HEK293 (cell line): ENCODE measurements at regions not wholly inside any gene's neighbourhood (a gene's known extent, or its start where the extent isn't known, plus 50 kb on each side); places are given as distances from the start of the nearest gene placed in this dataset.

Source experiments
- CTCF ChIA-PET: fragments of 350-600 bp; formaldehyde crosslinking; extraction: SDS; loops from one replicate; lab custom pipeline; 2021; ENCODE audit warnings: antibody characterized with exemption; lab: Yijun Ruan, JAX
- POLR2A ChIA-PET: fragments of 300-600 bp; formaldehyde crosslinking; extraction: SDS; loops from one replicate; lab custom pipeline; 2020; ENCODE audit warnings: antibody characterized with exemption, inconsistent platforms; lab: Yijun Ruan, JAX
- H3K27ac ChIP-seq: fragments of 200-500 bp; sonication (Bioruptor generic); 2 replicates; pipeline ENCODE4 v1.5.1; 2014; ENCODE audit warnings: low read depth, low read length, control low read depth, inconsistent platforms; ENCODE audit errors: extremely low read depth
- H3K36me3 ChIP-seq, 2 experiments: fragments of 200-500 bp in 1 of 2; sonication (Bioruptor generic) in 1 of 2; 1 replicate in 1 of 2; 2 replicates in 1 of 2; pipeline ENCODE4 v1.5.1; 2014 to 2017; ENCODE audit warnings: inconsistent platforms in 2 of 2, low read length in 2 of 2; ENCODE audit not compliant: control insufficient read depth in 2 of 2, insufficient read depth in 1 of 2
- H3K4me1 ChIP-seq: fragments of 200-500 bp; sonication (Bioruptor generic); 2 replicates; pipeline ENCODE4 v1.5.1; 2014; ENCODE audit warnings: mild to moderate bottlenecking, low read length, inconsistent platforms; ENCODE audit not compliant: control insufficient read depth, insufficient read depth
- H3K4me3 ChIP-seq: 2 replicates; pipeline ENCODE4 v1.5.1; 2011; ENCODE audit warnings: low read depth, mild to moderate bottlenecking, control low read depth, low read length, moderate library complexity
- H3K9me3 ChIP-seq: fragments of 200-500 bp; sonication (Bioruptor generic); 2 replicates; pipeline ENCODE4 v1.5.1; 2014; ENCODE audit warnings: low read depth, low read length, inconsistent platforms; ENCODE audit not compliant: control insufficient read depth, insufficient read depth
- KLF1 ChIP-seq: fragments of 450-650 bp; formaldehyde crosslinking; IDR thresholded peaks from 2 replicates; pipeline ENCODE4 v1.5.1; 2016; ENCODE audit warnings: missing biosample characterization, missing genetic modification characterization
- KLF17 ChIP-seq: fragments of 450-650 bp; formaldehyde crosslinking; IDR thresholded peaks from 2 replicates; pipeline ENCODE4 v1.5.1; 2016; ENCODE audit warnings: missing biosample characterization, missing genetic modification characterization
- SP3 ChIP-seq: fragments of 450-650 bp; formaldehyde crosslinking; IDR thresholded peaks from 2 replicates; pipeline ENCODE4 v1.5.1; 2016; ENCODE audit warnings: missing biosample characterization, missing genetic modification characterization
- SP7 ChIP-seq: fragments of 450-650 bp; formaldehyde crosslinking; IDR thresholded peaks from 2 replicates; pipeline ENCODE4 v1.5.1; 2016; ENCODE audit warnings: missing biosample characterization, missing genetic modification characterization
- YY2 ChIP-seq: fragments of 450-650 bp; formaldehyde crosslinking; IDR thresholded peaks from 2 replicates; pipeline ENCODE4 v1.5.1; 2016; ENCODE audit warnings: missing biosample characterization, missing genetic modification characterization
- ZNF37A ChIP-seq: fragments of 450-650 bp; IDR thresholded peaks from 2 replicates; pipeline ENCODE4 v1.5.1; 2018; ENCODE audit warnings: missing biosample characterization, missing genetic modification characterization
- ZNF423 ChIP-seq: fragments of 450-650 bp; formaldehyde crosslinking; IDR thresholded peaks from 2 replicates; pipeline ENCODE4 v1.5.1; 2016; ENCODE audit warnings: missing biosample characterization, missing genetic modification characterization
- ZNF510 ChIP-seq: fragments of 450-650 bp; formaldehyde crosslinking; IDR thresholded peaks from 2 replicates; pipeline ENCODE4 v1.5.1; 2018; ENCODE audit warnings: mild to moderate bottlenecking, missing genetic modification characterization, missing biosample characterization; ENCODE audit not compliant: insufficient replicate concordance
- ZNF585B ChIP-seq: fragments of 450-650 bp; formaldehyde crosslinking; IDR thresholded peaks from 2 replicates; pipeline ENCODE4 v1.5.1; 2016; ENCODE audit warnings: missing biosample characterization, missing genetic modification characterization
- ZNF624 ChIP-seq: fragments of 450-650 bp; formaldehyde crosslinking; IDR thresholded peaks from 2 replicates; pipeline ENCODE4 v1.5.1; 2017; ENCODE audit warnings: missing biosample characterization, missing genetic modification characterization
- ZNF785 ChIP-seq: fragments of 450-650 bp; formaldehyde crosslinking; IDR thresholded peaks from 2 replicates; pipeline ENCODE4 v1.5.1; 2016; ENCODE audit warnings: missing biosample characterization, missing genetic modification characterization
- ZNF837 ChIP-seq: fragments of 450-650 bp; formaldehyde crosslinking; IDR thresholded peaks from 2 replicates; pipeline ENCODE4 v1.5.1; 2016; ENCODE audit warnings: missing biosample characterization, missing genetic modification characterization
- TF ChIP-seq, protein P1 (sequence below): fragments of 450-650 bp; formaldehyde crosslinking; IDR thresholded peaks from 2 replicates; pipeline ENCODE4 v1.5.1; 2016; ENCODE audit warnings: missing biosample characterization, missing genetic modification characterization
- TF ChIP-seq, protein P2 (sequence below): fragments of 450-650 bp; formaldehyde crosslinking; IDR thresholded peaks from 2 replicates; pipeline ENCODE4 v1.5.0; 2017; ENCODE audit warnings: missing biosample characterization, missing genetic modification characterization, borderline replicate concordance
- TF ChIP-seq, protein P3 (sequence below): fragments of 450-650 bp; formaldehyde crosslinking; IDR thresholded peaks from 2 replicates; pipeline ENCODE4 v1.5.1; 2017; ENCODE audit warnings: missing biosample characterization, missing genetic modification characterization

DNA sequence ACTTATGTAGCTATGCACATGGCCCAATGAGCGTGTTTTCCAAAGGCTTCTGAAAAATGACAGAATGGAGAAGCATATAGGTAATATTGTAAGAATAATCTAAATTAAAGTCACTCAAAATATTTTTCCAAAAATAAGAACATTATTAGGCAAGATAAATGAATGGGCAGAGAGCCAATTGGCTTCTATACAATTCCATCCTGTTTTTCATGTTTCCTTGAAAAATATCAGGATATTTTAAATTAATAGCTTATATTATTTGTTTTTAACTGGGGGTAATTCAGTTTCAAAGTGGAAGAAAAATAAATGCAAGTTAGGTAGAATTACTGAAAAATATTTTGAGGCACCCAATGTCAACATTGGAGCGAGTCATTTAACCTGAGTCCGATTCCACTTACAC lies 183.5 kb downstream of the PLK2 start:
- ChIA-PET CTCF (no interaction called here), POLR2A (no interaction called here)
- Histone ChIP-seq H3K4me3 (no peak overlapping the region), H3K9me3 (no peaks in the 10 kb centered on the region), H3K27ac (no peak overlapping the region), H3K4me1 (no peaks in the 10 kb centered on the region), H3K36me3 (no peaks in the 10 kb centered on the region)
- no peak for TF ChIP-seq ZNF624 (tag by site-specific recombination)
- TF ChIP-seq, protein P1, sequence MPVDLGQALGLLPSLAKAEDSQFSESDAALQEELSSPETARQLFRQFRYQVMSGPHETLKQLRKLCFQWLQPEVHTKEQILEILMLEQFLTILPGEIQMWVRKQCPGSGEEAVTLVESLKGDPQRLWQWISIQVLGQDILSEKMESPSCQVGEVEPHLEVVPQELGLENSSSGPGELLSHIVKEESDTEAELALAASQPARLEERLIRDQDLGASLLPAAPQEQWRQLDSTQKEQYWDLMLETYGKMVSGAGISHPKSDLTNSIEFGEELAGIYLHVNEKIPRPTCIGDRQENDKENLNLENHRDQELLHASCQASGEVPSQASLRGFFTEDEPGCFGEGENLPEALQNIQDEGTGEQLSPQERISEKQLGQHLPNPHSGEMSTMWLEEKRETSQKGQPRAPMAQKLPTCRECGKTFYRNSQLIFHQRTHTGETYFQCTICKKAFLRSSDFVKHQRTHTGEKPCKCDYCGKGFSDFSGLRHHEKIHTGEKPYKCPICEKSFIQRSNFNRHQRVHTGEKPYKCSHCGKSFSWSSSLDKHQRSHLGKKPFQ (tag by site-specific recombination) = no peak

- no peaks in the 10 kb centered on the region for H3K4me1 ChIP-seq
- POLR2A ChIA-PET = no interaction called here
- no peaks in the 10 kb centered on the region for H3K9me3 ChIP-seq
- no peaks in the 10 kb centered on the region for H3K36me3 ChIP-seq
- no peak overlapping the region for H3K4me3 ChIP-seq
- H3K27ac ChIP-seq = no peak overlapping the region
- no peak for TF ChIP-seq SP3 (tag by site-specific recombination)
- no peak for TF ChIP-seq ZNF510
- TF ChIP-seq ZNF37A = no peak
- TF ChIP-seq ZNF423 (tag by site-specific recombination) = no peak
- no peak for TF ChIP-seq KLF1 (tag by site-specific recombination)
- TF ChIP-seq, protein P2, sequence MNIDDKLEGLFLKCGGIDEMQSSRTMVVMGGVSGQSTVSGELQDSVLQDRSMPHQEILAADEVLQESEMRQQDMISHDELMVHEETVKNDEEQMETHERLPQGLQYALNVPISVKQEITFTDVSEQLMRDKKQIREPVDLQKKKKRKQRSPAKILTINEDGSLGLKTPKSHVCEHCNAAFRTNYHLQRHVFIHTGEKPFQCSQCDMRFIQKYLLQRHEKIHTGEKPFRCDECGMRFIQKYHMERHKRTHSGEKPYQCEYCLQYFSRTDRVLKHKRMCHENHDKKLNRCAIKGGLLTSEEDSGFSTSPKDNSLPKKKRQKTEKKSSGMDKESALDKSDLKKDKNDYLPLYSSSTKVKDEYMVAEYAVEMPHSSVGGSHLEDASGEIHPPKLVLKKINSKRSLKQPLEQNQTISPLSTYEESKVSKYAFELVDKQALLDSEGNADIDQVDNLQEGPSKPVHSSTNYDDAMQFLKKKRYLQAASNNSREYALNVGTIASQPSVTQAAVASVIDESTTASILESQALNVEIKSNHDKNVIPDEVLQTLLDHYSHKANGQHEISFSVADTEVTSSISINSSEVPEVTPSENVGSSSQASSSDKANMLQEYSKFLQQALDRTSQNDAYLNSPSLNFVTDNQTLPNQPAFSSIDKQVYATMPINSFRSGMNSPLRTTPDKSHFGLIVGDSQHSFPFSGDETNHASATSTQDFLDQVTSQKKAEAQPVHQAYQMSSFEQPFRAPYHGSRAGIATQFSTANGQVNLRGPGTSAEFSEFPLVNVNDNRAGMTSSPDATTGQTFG (tag by site-specific recombination) = no peak
- TF ChIP-seq, protein P3, sequence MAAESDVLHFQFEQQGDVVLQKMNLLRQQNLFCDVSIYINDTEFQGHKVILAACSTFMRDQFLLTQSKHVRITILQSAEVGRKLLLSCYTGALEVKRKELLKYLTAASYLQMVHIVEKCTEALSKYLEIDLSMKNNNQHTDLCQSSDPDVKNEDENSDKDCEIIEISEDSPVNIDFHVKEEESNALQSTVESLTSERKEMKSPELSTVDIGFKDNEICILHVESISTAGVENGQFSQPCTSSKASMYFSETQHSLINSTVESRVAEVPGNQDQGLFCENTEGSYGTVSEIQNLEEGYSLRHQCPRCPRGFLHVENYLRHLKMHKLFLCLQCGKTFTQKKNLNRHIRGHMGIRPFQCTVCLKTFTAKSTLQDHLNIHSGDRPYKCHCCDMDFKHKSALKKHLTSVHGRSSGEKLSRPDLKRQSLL (tag by site-specific recombination) = no peak
- no peak for TF ChIP-seq ZNF837
- TF ChIP-seq ZNF585B (tag by site-specific recombination) = no peak
- CTCF ChIA-PET = no interaction called here
These were observed 184.4 kb downstream of the PLK2 start for GRCh38 chr5:58275516-58275915.

DNA sequence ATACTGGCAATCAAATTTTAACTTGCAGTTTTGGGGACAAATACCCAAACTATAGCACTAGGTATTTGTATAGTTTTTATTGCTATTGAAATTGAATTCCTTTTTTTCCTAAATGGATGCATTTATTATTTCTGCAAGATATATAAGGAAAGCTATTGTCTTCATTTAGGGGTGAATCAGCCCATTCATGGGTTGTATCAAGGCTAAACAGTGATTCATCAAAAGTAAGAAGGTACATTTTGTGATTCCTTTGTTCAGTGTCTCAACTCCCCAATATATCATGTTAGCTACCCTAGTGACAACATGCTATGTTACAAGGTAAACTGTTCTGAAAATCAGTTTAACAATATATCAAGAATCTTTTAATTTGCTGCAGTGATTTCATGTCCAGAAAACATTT lies 185.7 kb downstream of the PLK2 start:
- no peaks in the 10 kb centered on the region for H3K9me3 ChIP-seq
- H3K36me3 ChIP-seq = no peaks in the 10 kb centered on the region
- CTCF ChIA-PET = interaction anchor here (1.4 kb wide), 1 partner anchor 976 kb away, joined by 4 read pairs; no protein-coding TSS in a partner anchor
- POLR2A ChIA-PET = no interaction called here
- TF ChIP-seq YY2 (no peak), KLF17 (no peak), ZNF423 (tag by site-specific recombination) (no peak), ZNF785 (tag by site-specific recombination) (no peak), SP7 (no peak)
- no peaks in the 10 kb centered on the region for H3K4me1 ChIP-seq
- no peak overlapping the region for H3K4me3 ChIP-seq
- no peak overlapping the region for H3K27ac ChIP-seq
